GM23338 (cell line): ENCODE measurements at regions not wholly inside any gene's neighbourhood (a gene's known extent, or its start where the extent isn't known, plus 50 kb on each side); places are given as distances from the start of the nearest gene placed in this dataset.

ENCODE experiments used
- ATAC-seq: fragments of 200-7000 bp; cut with Tn5 transposase; 3 replicates; pipeline ENCODE4 v1.9.1; 2020
- DNase-seq: peaks from one replicate; pipeline ENCODE4 v3.0.0-alpha.2; 2015; ENCODE audit warnings: low spot score
- H2AFZ ChIP-seq: fragments of 200-600 bp; sonication (generic); 2 replicates; pipeline ENCODE4 v1.8.0; 2016; ENCODE audit warnings: antibody characterized with exemption, mild to moderate bottlenecking, moderate library complexity
- H3F3A ChIP-seq: fragments of 200-600 bp; sonication (generic); replicated peaks from 2 replicates; pipeline ENCODE4 v1.8.0; 2017; ENCODE audit warnings: antibody characterized with exemption, mixed run types, low read depth
- H3K27ac ChIP-seq: fragments of 200-600 bp; sonication (generic); 2 replicates; pipeline ENCODE4 v1.6.1; 2016; ENCODE audit warnings: low read depth
- H3K27me3 ChIP-seq: fragments of 200-600 bp; sonication (generic); 2 replicates; pipeline ENCODE4 v1.8.0; 2016; ENCODE audit warnings: mild to moderate bottlenecking, mixed run types, moderate library complexity; ENCODE audit not compliant: insufficient read depth
- H3K36me3 ChIP-seq: fragments of 200-600 bp; sonication (generic); 2 replicates; pipeline ENCODE4 v1.8.0; 2016; ENCODE audit warnings: mild to moderate bottlenecking; ENCODE audit not compliant: insufficient read depth
- H3K4me1 ChIP-seq: fragments of 200-600 bp; sonication (generic); 2 replicates; pipeline ENCODE4 v1.8.0; 2016; ENCODE audit warnings: mild to moderate bottlenecking, moderate library complexity; ENCODE audit not compliant: insufficient read depth
- H3K4me2 ChIP-seq: fragments of 200-600 bp; sonication (generic); 2 replicates; pipeline ENCODE4 v1.7.1; 2017; ENCODE audit warnings: mixed run types
- H3K4me3 ChIP-seq: fragments of 200-600 bp; sonication (generic); 2 replicates; pipeline ENCODE4 v1.6.1; 2016; ENCODE audit warnings: mixed run types
- H3K79me2 ChIP-seq: fragments of 200-600 bp; sonication (generic); replicated peaks from 2 replicates; pipeline ENCODE4 v1.8.0; 2017; ENCODE audit warnings: mild to moderate bottlenecking; ENCODE audit not compliant: insufficient read depth
- H3K9me2 ChIP-seq: fragments of 200-600 bp; sonication (generic); 2 replicates; pipeline ENCODE4 v1.8.0; 2017; ENCODE audit not compliant: insufficient read depth
- H4K20me1 ChIP-seq: fragments of 200-600 bp; sonication (generic); replicated peaks from 2 replicates; pipeline ENCODE4 v1.8.0; 2017; ENCODE audit warnings: mild to moderate bottlenecking; ENCODE audit not compliant: insufficient read depth
- H3K27ac Mint-ChIP-seq: 2 replicates; pipeline ENCODE4 v1.8.0; 2020; ENCODE audit warnings: inconsistent platforms, mild to moderate bottlenecking, moderate library complexity, mixed read lengths
- H3K27me3 Mint-ChIP-seq: 3 replicates; pipeline ENCODE4 v1.8.0; 2022; ENCODE audit warnings: low read depth, mild to moderate bottlenecking, moderate library complexity, mixed read lengths, inconsistent platforms; ENCODE audit not compliant: insufficient read depth, poor library complexity
- H3K36me3 Mint-ChIP-seq: 3 replicates; pipeline ENCODE4 v1.8.0; 2021; ENCODE audit warnings: low read depth, mild to moderate bottlenecking, inconsistent platforms, moderate library complexity, mixed read lengths
- H3K4me1 Mint-ChIP-seq: 3 replicates; pipeline ENCODE4 v1.8.0; 2020; ENCODE audit warnings: mild to moderate bottlenecking, inconsistent platforms, mixed read lengths
- H3K4me3 Mint-ChIP-seq: 3 replicates; pipeline ENCODE4 v1.8.0; 2021; ENCODE audit warnings: moderate library complexity, mild to moderate bottlenecking, inconsistent platforms, mixed read lengths
- H3K9me3 Mint-ChIP-seq: 3 replicates; pipeline ENCODE4 v1.8.0; 2020; ENCODE audit warnings: moderate library complexity, mild to moderate bottlenecking, inconsistent platforms, mixed read lengths
- EZH2phosphoT487 ChIP-seq: fragments of 200-600 bp; sonication (generic); IDR thresholded peaks from one replicate; pipeline ENCODE4 v1.8.1; 2018; ENCODE audit warnings: antibody characterized with exemption; ENCODE audit not compliant: unreplicated experiment
- JUNB ChIP-seq: IDR thresholded peaks from one replicate; pipeline ENCODE4 v1.6.1; 2016; ENCODE audit warnings: antibody characterized with exemption; ENCODE audit not compliant: unreplicated experiment
- REST ChIP-seq: IDR thresholded peaks from one replicate; pipeline ENCODE4 v1.6.1; 2018; ENCODE audit warnings: antibody characterized with exemption; ENCODE audit not compliant: unreplicated experiment
- ZNF114 ChIP-seq: fragments of 250-450 bp; sonication (Bioruptor Pico); IDR thresholded peaks from 2 replicates; pipeline ENCODE4 v1.5.0; 2020; ENCODE audit warnings: mild to moderate bottlenecking, moderate library complexity
- ZNF331 ChIP-seq: fragments of 250-450 bp; sonication (Bioruptor Pico); IDR thresholded peaks from 2 replicates; pipeline ENCODE4 v1.5.0; 2020; ENCODE audit warnings: low read depth, mild to moderate bottlenecking, moderate library complexity
- ZNF462 ChIP-seq: fragments of 250-450 bp; sonication (Bioruptor Pico); IDR thresholded peaks from 2 replicates; pipeline ENCODE4 v1.5.0; 2020; ENCODE audit warnings: mild to moderate bottlenecking, moderate library complexity
- TF ChIP-seq, protein P1 (sequence below): IDR thresholded peaks from 2 replicates; pipeline ENCODE4 v1.6.1; 2016; ENCODE audit warnings: antibody characterized with exemption
- TF ChIP-seq, protein P2 (sequence below), 2 experiments: fragments of 200-600 bp in 1 of 2; sonication (generic) in 1 of 2; conservative IDR thresholded peaks; 2 replicates each; pipeline versions ENCODE4 v1.5.1 to v1.6.1; 2016 to 2017; ENCODE audit warnings: antibody characterized with exemption in 2 of 2, low read depth in 2 of 2, mild to moderate bottlenecking in 2 of 2, moderate library complexity in 1 of 2

GRCh38 chr13:38575427-38575826, 111.5 kb upstream of the FREM2 start (continued):
- TF ChIP-seq ZNF462 (CRISPR knock-in tag) (no peak), EZH2phosphoT487 (no peak)

DNA sequence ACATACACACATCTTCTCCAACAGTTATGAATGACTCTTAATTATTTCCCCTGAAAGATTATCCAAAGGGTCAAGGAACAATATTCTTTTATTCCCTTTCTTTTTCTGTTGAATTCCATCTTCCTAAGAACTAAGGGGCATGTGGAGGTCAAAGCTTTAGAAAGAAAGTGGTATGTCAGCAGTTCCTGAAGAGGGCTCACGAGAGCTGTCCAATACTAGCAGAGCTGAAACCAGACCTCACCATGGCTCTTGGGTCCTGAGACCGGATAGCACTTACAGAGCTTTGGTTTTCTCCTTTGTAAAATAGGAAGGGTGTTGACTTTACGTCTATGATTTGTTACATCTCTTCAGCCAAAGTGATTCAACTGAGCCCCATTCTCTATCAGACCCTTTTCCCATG, 109.8 kb upstream of the FREM2 start:
- Histone ChIP-seq H3K36me3 (no peaks in the 10 kb centered on the region), H4K20me1 (no peaks in the 10 kb centered on the region), H3K4me2 (no peak overlapping the region), H2AFZ (no peak overlapping the region), H3K27ac (no peak overlapping the region), H3K79me2 (no peaks in the 10 kb centered on the region), H3K27me3 (no peaks in the 10 kb centered on the region), H3K4me1 (no peaks in the 10 kb centered on the region), H3F3A (no peaks in the 10 kb centered on the region), H3K9me2 (peaks cover 5% of the 10 kb centered on the region; the same call in 1 of the 2 replicates), H3K4me3 (no peak overlapping the region)
- ATAC-seq (peak; percentile 69), DNase-seq (peak; percentile 43)
- TF ChIP-seq REST (peak; percentile 54), JUNB (no peak), ZNF331 (CRISPR knock-in tag) (no peak), ZNF114 (CRISPR knock-in tag) (no peak)
- TF ChIP-seq, protein P1, sequence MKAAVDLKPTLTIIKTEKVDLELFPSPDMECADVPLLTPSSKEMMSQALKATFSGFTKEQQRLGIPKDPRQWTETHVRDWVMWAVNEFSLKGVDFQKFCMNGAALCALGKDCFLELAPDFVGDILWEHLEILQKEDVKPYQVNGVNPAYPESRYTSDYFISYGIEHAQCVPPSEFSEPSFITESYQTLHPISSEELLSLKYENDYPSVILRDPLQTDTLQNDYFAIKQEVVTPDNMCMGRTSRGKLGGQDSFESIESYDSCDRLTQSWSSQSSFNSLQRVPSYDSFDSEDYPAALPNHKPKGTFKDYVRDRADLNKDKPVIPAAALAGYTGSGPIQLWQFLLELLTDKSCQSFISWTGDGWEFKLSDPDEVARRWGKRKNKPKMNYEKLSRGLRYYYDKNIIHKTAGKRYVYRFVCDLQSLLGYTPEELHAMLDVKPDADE = no peak
- TF ChIP-seq, protein P2, sequence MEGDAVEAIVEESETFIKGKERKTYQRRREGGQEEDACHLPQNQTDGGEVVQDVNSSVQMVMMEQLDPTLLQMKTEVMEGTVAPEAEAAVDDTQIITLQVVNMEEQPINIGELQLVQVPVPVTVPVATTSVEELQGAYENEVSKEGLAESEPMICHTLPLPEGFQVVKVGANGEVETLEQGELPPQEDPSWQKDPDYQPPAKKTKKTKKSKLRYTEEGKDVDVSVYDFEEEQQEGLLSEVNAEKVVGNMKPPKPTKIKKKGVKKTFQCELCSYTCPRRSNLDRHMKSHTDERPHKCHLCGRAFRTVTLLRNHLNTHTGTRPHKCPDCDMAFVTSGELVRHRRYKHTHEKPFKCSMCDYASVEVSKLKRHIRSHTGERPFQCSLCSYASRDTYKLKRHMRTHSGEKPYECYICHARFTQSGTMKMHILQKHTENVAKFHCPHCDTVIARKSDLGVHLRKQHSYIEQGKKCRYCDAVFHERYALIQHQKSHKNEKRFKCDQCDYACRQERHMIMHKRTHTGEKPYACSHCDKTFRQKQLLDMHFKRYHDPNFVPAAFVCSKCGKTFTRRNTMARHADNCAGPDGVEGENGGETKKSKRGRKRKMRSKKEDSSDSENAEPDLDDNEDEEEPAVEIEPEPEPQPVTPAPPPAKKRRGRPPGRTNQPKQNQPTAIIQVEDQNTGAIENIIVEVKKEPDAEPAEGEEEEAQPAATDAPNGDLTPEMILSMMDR (conservative IDR thresholded peaks at IDR 0.05; ENCODE audit: low read depth in 2 of 2) = peak in 1 of 2 experiments; percentile 26; a peak in 1 of 4 replicates
- Mint-ChIP-seq H3K4me3 (no peak overlapping the region), H3K27ac (no peak overlapping the region), H3K9me3 (no peaks in the 10 kb centered on the region), H3K36me3 (no peaks in the 10 kb centered on the region), H3K27me3 (peaks cover 3% of the 10 kb centered on the region), H3K4me1 (no peaks in the 10 kb centered on the region)
